NCI-H187 treated with DMSO at 0.1 percent for 48 hours (cell line): ENCODE measurements at regions not wholly inside any gene's neighbourhood (a gene's known extent, or its start where the extent isn't known, plus 50 kb on each side); places are given as distances from the start of the nearest gene placed in this dataset.

ENCODE experiments used
- DNase-seq: peaks from one replicate; lab custom pipeline; 2025; lab: John Stamatoyannopoulos, UW

GRCh38 chr6:91523511-91523910, 936.6 kb upstream of the MAP3K7 start:
- no peak for DNase-seq

DNA sequence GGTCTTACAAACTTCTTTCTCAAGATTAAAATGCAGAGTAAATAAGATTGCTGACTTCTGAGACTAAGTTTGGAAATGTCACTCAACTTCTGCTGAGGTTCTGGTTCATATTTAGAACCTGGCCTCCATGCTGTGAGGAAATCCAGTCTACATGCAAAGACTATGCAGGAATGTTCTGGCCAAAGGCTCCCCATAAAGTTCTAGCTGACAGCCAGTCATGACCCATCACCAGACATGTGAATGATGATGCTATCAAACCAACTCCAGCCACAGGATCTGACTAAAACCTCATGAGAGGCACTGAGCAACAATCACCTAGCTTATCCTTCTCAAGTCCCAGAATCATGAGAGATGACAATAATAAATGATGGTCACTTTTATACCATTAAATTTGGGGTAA, 935.1 kb upstream of the MAP3K7 start:
- no peak for DNase-seq

GRCh38 chr6:91509711-91510110, 922.8 kb upstream of the MAP3K7 start:
- no peak for DNase-seq

DNA sequence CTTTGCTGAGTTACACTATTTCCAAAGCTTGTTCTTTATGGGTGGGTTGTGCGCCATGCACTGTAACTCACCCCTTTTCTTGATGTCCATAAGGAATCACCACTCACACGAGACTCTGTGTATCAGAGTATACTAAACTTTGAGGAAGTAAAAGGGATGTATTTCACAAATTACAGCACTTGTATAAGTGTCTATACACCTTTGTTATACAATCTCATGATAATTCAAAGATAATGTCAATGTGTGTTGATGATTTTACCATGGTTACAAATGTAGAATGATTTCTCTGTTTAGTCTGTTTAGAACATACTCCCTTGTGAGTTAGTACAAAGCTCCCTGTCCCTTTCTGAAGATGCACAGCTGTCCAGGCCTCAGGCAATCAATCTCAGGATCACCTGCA, 922.2 kb upstream of the MAP3K7 start:
- no peak for DNase-seq

- no peak for DNase-seq
These were observed 919.6 kb upstream of the MAP3K7 start for GRCh38 chr6:91506509-91506908.

DNA sequence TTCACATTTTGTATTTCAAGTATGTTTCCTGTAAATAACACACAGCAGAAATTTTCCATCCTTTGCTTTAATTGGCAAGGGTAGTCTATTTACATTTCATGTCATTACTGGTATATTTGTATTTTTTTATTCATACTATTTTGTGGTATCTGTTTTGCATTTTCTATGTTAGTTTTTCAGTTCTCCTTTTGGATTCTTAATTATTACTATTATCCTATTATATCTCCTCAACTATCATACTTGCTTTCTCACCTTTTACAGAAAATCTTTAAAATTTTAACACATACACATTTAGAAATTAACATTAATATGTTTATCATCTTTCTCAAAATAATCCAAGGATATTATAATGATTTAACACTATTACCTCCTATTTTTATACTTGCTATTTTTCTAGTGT, 918.3 kb upstream of the MAP3K7 start:
- DNase-seq: no peak

GRCh38 chr6:91501930-91502329, 915.1 kb upstream of the MAP3K7 start:
- DNase-seq: no peak

DNA sequence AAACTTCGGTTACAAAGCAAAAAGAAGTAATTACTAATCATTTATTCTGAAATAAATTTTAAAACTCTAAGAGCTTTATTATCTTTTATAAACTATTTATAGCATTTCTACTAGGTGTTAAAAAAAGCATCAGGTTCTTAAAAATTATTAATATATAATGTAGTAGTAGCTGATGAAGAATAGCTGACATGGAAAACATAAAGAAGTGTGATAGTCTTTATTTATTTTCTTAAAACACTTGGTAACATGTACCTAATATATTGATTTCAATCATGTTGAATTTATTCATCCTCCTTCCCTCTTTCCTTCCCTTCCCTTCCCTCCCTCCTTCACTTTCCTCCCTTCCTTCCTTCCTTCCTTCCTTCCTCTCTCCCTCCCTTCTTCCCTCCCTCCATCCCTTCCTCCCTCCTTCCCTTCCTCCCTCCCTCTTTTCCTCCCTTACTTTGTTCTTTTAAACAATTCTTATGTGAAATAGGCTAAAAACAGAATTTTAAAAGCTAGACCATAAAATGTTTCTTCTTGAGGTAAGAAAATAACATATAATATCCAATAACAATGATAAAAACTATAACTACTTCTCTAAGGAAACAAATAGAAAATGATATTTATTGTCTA, 913.9 kb upstream of the MAP3K7 start:
- no peak for DNase-seq

- no peak for DNase-seq
These were observed 911.7 kb upstream of the MAP3K7 start for GRCh38 chr6:91498576-91498975.

- DNase-seq: no peak
These were observed 910.9 kb upstream of the MAP3K7 start for GRCh38 chr6:91497770-91498169.

- DNase-seq: no peak
These were observed 903.9 kb upstream of the MAP3K7 start for GRCh38 chr6:91490671-91491301.

DNA sequence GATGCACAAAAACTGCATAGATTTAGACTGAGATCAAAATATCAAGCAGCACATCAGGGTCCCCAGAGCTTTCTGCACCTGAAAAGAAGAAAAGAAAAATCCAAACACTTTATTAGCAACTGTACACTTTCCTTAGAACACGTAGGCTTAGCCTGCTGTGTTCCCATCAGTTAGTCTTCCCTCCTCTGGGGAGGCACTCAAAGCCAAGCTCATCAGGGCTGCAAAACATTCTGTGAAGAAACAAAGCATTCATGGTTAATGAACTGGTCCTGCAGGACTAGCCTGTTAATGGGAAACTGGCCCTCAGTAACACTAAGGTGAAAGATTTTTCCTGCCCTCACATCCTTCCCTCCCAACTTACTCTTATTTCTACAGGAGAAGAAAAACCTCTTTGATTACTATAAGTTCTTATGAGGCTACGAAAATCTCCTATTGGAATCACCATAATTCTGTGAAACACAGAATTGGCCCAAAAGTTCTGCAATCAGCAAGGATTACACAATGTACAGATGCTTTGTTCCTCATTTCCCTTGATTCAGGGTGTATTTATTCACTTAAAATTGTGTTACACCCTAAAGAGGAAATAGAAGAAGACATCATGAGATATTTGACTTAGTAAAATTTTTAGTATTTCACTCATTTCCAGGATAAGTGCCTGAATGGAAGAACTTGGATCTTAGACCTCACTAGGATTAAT, 901.0 kb upstream of the MAP3K7 start:
- no peak for DNase-seq

- DNase-seq: no peak
These were observed 899.3 kb upstream of the MAP3K7 start for GRCh38 chr6:91486200-91486599.

- DNase-seq: no peak
These were observed 898.2 kb upstream of the MAP3K7 start for GRCh38 chr6:91485047-91485446.

GRCh38 chr6:91483415-91484105, 896.7 kb upstream of the MAP3K7 start:
- DNase-seq: no peak

- no peak for DNase-seq
These were observed 895.6 kb upstream of the MAP3K7 start for GRCh38 chr6:91482498-91482897.

GRCh38 chr6:91480402-91480801, 893.5 kb upstream of the MAP3K7 start:
- DNase-seq: no peak

- no peak for DNase-seq
These were observed 890.8 kb upstream of the MAP3K7 start for GRCh38 chr6:91477688-91478087.

DNA sequence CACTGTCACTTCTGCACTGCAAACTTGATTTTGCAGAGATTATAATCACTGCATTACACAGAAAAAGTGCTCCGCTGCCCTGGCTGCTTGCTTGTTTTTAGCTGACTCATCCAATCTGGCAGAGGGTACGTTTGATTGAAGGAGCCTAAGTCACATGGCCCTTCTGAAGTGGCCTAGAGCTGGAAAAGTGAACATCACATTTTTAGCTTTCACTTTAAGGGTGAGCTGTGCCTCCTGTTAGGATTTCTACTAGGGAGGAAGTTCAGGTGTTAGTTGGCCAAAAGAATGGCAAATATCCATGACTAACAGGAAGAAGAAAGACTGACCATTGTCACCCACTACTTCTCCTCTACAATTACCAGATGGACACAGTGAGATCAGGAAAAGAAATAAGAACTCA, 889.1 kb upstream of the MAP3K7 start:
- DNase-seq: no peak

DNA sequence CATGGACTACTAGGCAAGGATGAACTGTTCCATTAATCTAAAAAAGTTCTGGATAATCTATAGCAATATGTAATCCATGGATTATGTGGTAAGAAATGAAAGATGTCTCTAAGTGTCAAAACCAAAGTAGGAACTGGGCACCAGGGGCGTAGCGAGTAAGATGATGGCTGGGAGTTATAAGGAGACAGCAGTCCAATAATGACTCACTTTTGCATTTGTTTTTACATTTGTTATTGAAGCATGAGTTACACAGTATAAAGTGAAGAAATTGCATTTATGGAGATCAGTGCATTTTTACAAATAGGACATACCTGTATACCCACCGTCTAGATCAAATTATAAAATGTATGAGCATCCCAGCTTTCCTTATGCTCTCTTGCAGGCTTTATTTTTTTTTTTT, 878.5 kb upstream of the MAP3K7 start:
- DNase-seq: no peak

GRCh38 chr6:91464718-91465117, 877.8 kb upstream of the MAP3K7 start:
- DNase-seq: no peak

DNA sequence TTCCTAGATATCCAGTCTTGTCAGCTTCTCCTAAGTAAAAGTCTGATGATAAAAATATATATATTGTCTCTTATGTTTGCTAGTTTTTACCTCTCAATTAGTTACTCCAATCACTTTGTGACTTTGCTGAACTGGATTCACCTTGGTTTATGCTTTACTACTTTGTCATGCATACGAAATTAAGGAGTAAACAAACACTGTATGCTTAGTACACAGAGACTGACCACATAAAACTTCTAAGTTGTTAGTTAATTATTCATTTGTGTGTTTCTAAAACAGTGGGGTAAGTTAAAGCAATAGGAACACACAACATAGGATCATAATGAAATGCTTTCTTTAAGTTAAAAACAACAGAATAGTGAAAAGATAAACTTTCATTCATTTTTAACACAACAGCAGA, 877.3 kb upstream of the MAP3K7 start:
- DNase-seq: no peak

DNA sequence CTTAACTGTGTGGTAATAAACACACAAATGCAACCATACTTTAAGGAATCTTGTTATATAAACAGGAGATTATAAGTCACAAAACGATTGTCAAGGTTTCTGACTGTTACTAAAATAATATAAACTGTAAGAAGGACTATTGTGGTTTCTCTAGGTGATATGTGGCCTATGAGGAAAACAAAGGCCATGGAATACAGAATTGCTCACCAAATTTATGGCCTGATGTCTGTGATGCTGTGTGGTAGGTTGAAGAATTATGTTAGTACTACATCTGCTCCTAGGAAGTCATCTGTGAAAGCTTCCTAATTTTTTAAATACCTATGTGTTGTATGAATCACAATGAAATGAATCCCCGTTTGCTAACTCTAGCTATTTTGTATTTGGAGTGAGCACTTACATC, 875.4 kb upstream of the MAP3K7 start:
- no peak for DNase-seq
